Breast epithelium (tissue), 4 donors: ENCODE measurements at regions not wholly inside any gene's neighbourhood (a gene's known extent, or its start where the extent isn't known, plus 50 kb on each side); places are given as distances from the start of the nearest gene placed in this dataset.

ENCODE experiments used
- DNase-seq, 2 donors: peaks; one replicate each; pipeline ENCODE4 v3.0.0-alpha.2; 2019; ENCODE audit warnings: low spot score in 2 of 2
- H3K27ac ChIP-seq, 2 donors: fragments of 200-600 bp; sonication (generic) in 1 of 2; one replicate each; pipeline ENCODE4 v1.5.1; 2016 to 2019; ENCODE audit warnings: mild to moderate bottlenecking in 1 of 2
- H3K27me3 ChIP-seq, 2 donors: fragments of 200-600 bp; sonication (generic) in 1 of 2; one replicate each; pipeline versions ENCODE4 v1.5.1 to v1.6.0; 2017 to 2019; ENCODE audit warnings: control low read depth in 1 of 2, mild to moderate bottlenecking in 1 of 2
- H3K36me3 ChIP-seq: fragments of 200-600 bp; one replicate; pipeline ENCODE4 v1.5.1; 2019
- H3K4me1 ChIP-seq, 2 donors: fragments of 200-600 bp; sonication (generic); one replicate each; pipeline ENCODE4 v1.5.1; 2016 to 2019; ENCODE audit warnings: control low read depth in 1 of 2
- H3K4me3 ChIP-seq, 3 donors: fragments of 200-600 bp; sonication (generic); 1 replicate in 2 of 3; 2 replicates in 1 of 3; pipeline ENCODE4 v1.5.1; 2016 to 2019; ENCODE audit warnings: mild to moderate bottlenecking in 3 of 3, moderate library complexity in 2 of 3
- H3K9me3 ChIP-seq, 2 donors: fragments of 200-600 bp; sonication (generic) in 1 of 2; one replicate each; pipeline ENCODE4 v1.5.1; 2016 to 2019; ENCODE audit warnings: control low read depth in 1 of 2
- CTCF ChIP-seq, 3 donors: fragments of 450-650 bp; IDR thresholded peaks; one replicate each; pipeline ENCODE4 v1.5.1; 2016 to 2017; ENCODE audit warnings: antibody characterized with exemption in 3 of 3, mild to moderate bottlenecking in 3 of 3, moderate library complexity in 3 of 3
- POLR2A ChIP-seq: fragments of 450-650 bp; IDR thresholded peaks from one replicate; pipeline ENCODE4 v1.6.1; 2016; ENCODE audit warnings: antibody characterized with exemption, mild to moderate bottlenecking, moderate library complexity
- POLR2AphosphoS5 ChIP-seq, 3 donors: sonication (generic); formaldehyde crosslinking; IDR thresholded peaks; one replicate each; pipeline ENCODE4 v1.6.1; 2017; ENCODE audit warnings: antibody characterized with exemption in 3 of 3
- intact Hi-C: fragments of 100-400 bp; cut with DNase I; formaldehyde crosslinking; loops from one replicate; pipeline ENCODE4 v1.15.1; 2023; ENCODE audit warnings: low total_unique reads

GRCh38 chr20:48205281-48205782, 420.1 kb upstream of the SULF2 start:
- no peaks in the 10 kb centered on the region for H3K36me3 ChIP-seq
- intact Hi-C loops: no loop called here
- TF ChIP-seq POLR2A: no peak
- TF ChIP-seq CTCF (IDR thresholded peaks at IDR 0.05): no peak
- TF ChIP-seq POLR2AphosphoS5 (IDR thresholded peaks at IDR 0.05): no peak

GRCh38 chr20:48204499-48204898, 419.2 kb upstream of the SULF2 start:
- Histone ChIP-seq H3K4me1 (no peaks in the 10 kb centered on the region), H3K36me3 (no peaks in the 10 kb centered on the region), H3K4me3 (no peak overlapping the region), H3K27me3 (no peaks in the 10 kb centered on the region), H3K9me3 (no peaks in the 10 kb centered on the region), H3K27ac (no peak overlapping the region)
- DNase-seq: no peak
- intact Hi-C loops: no loop called here
- TF ChIP-seq POLR2AphosphoS5 (IDR thresholded peaks at IDR 0.05) (no peak), CTCF (IDR thresholded peaks at IDR 0.05) (no peak), POLR2A (no peak)

More at GRCh38 chr20:48205281-48205782, 420.1 kb upstream of the SULF2 start:
- Histone ChIP-seq H3K4me1 (no peaks in the 10 kb centered on the region), H3K27ac (no peak overlapping the region), H3K4me3 (no peak overlapping the region), H3K27me3 (no peaks in the 10 kb centered on the region), H3K9me3 (no peaks in the 10 kb centered on the region)
- DNase-seq: no peak

- H3K27ac ChIP-seq: no peak overlapping the region
- H3K36me3 ChIP-seq: no peaks in the 10 kb centered on the region
- H3K4me3 ChIP-seq: no peak overlapping the region
- DNase-seq: no peak
- no peaks in the 10 kb centered on the region for H3K4me1 ChIP-seq
- no peak for TF ChIP-seq POLR2AphosphoS5 (IDR thresholded peaks at IDR 0.05)
- no peak for TF ChIP-seq POLR2A
- no peak for TF ChIP-seq CTCF (IDR thresholded peaks at IDR 0.05)
- no peaks in the 10 kb centered on the region for H3K9me3 ChIP-seq
- intact Hi-C loops: no loop called here
- H3K27me3 ChIP-seq: no peaks in the 10 kb centered on the region
Observed at GRCh38 chr20:48203252-48203651, 418.0 kb upstream of the SULF2 start.

- TF ChIP-seq CTCF (IDR thresholded peaks at IDR 0.05) (no peak), POLR2A (no peak), POLR2AphosphoS5 (IDR thresholded peaks at IDR 0.05) (no peak)
- no peak for DNase-seq
- H3K4me1 ChIP-seq: no peaks in the 10 kb centered on the region
- H3K4me3 ChIP-seq: no peak overlapping the region
- no peaks in the 10 kb centered on the region for H3K36me3 ChIP-seq
- intact Hi-C loops: no loop called here
- H3K9me3 ChIP-seq: no peaks in the 10 kb centered on the region
- H3K27ac ChIP-seq: no peak overlapping the region
- H3K27me3 ChIP-seq: no peaks in the 10 kb centered on the region
Observed at GRCh38 chr20:48202334-48203113, 417.2 kb upstream of the SULF2 start.

GRCh38 chr20:48201885-48202284, 416.6 kb upstream of the SULF2 start:
- intact Hi-C loops: no loop called here
- Histone ChIP-seq H3K36me3 (no peaks in the 10 kb centered on the region), H3K27me3 (no peaks in the 10 kb centered on the region), H3K4me1 (no peaks in the 10 kb centered on the region), H3K27ac (no peak overlapping the region), H3K9me3 (no peaks in the 10 kb centered on the region), H3K4me3 (no peak overlapping the region)
- DNase-seq: no peak
- TF ChIP-seq POLR2AphosphoS5 (IDR thresholded peaks at IDR 0.05) (no peak), CTCF (IDR thresholded peaks at IDR 0.05) (no peak), POLR2A (no peak)
